ENCODE measurements at regions not wholly inside any gene's neighbourhood (a gene's known extent, or its start where the extent isn't known, plus 50 kb on each side); places are given as distances from the start of the nearest gene placed in this dataset.

DNA sequence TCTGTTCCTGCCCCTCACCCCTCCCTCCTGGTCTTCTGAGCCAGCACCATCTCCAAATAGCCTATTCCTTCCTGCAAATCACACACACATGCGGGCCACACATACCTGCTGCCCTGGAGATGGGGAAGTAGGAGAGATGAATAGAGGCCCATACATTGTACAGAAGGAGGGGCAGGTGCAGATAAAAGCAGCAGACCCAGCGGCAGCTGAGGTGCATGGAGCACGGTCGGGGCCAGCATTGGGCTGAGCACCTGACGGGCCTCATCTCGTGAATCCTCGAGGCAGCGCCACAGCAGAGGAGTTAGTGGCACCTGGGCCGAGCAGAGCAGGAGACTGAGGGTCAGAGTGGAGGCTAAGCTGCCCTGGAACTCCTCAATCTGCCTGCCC lies 941.8 kb downstream of the BRD1 start:
- TF ChIP-seq ZNF565 (CRISPR knock-in tag; conservative IDR thresholded peaks at IDR 0.05; ENCODE audit: low read depth) (no peak), OSR1 (CRISPR knock-in tag; IDR thresholded peaks at IDR 0.05) (no peak), ZFP30 (CRISPR knock-in tag; IDR thresholded peaks at IDR 0.05) (no peak), PPARA (CRISPR knock-in tag; IDR thresholded peaks at IDR 0.05; ENCODE audit: borderline replicate concordance) (no peak), RARB (CRISPR knock-in tag; IDR thresholded peaks at IDR 0.05) (no peak), ESRRG (CRISPR knock-in tag; IDR thresholded peaks at IDR 0.05) (no peak), ZNF70 (CRISPR knock-in tag; IDR thresholded peaks at IDR 0.05) (no peak), CSDC2 (CRISPR knock-in tag; IDR thresholded peaks at IDR 0.05) (no peak)
- TF ChIP-seq, protein P1, sequence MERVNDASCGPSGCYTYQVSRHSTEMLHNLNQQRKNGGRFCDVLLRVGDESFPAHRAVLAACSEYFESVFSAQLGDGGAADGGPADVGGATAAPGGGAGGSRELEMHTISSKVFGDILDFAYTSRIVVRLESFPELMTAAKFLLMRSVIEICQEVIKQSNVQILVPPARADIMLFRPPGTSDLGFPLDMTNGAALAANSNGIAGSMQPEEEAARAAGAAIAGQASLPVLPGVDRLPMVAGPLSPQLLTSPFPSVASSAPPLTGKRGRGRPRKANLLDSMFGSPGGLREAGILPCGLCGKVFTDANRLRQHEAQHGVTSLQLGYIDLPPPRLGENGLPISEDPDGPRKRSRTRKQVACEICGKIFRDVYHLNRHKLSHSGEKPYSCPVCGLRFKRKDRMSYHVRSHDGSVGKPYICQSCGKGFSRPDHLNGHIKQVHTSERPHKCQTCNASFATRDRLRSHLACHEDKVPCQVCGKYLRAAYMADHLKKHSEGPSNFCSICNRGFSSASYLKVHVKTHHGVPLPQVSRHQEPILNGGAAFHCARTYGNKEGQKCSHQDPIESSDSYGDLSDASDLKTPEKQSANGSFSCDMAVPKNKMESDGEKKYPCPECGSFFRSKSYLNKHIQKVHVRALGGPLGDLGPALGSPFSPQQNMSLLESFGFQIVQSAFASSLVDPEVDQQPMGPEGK (CRISPR knock-in tag; IDR thresholded peaks at IDR 0.05; ENCODE audit: borderline replicate concordance) = no peak
- TF ChIP-seq, protein P2, sequence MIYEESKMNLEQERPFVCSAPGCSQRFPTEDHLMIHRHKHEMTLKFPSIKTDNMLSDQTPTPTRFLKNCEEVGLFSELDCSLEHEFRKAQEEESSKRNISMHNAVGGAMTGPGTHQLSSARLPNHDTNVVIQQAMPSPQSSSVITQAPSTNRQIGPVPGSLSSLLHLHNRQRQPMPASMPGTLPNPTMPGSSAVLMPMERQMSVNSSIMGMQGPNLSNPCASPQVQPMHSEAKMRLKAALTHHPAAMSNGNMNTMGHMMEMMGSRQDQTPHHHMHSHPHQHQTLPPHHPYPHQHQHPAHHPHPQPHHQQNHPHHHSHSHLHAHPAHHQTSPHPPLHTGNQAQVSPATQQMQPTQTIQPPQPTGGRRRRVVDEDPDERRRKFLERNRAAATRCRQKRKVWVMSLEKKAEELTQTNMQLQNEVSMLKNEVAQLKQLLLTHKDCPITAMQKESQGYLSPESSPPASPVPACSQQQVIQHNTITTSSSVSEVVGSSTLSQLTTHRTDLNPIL (CRISPR knock-in tag; IDR thresholded peaks at IDR 0.05; ENCODE audit: low read depth) = no peak

All from SK-N-SH treated with all-trans-retinoic acid at 6 μM for 48 hours (cell line).